Bronchial epithelial cell (primary cell): ENCODE measurements at regions not wholly inside any gene's neighbourhood (a gene's known extent, or its start where the extent isn't known, plus 50 kb on each side); places are given as distances from the start of the nearest gene placed in this dataset.

Source experiments
- DNase-seq: peaks from one replicate; pipeline ENCODE4 v3.0.0-alpha.2; 2010; ENCODE audit warnings: low read depth
- FAIRE-seq: peaks from 2 replicates; lab custom pipeline; 2011; peaks lifted over from hg19 to GRCh38; lab: Jason Lieb, UNC
- H3K27me3 ChIP-seq: 2 replicates; pipeline ENCODE4 v1.5.1; 2011; ENCODE audit warnings: low read length; ENCODE audit not compliant: control insufficient read depth, insufficient read depth
- H3K36me3 ChIP-seq: 2 replicates; pipeline ENCODE4 v1.5.1; 2011; ENCODE audit warnings: low read length; ENCODE audit not compliant: control insufficient read depth, insufficient read depth
- H3K4me3 ChIP-seq: 2 replicates; pipeline ENCODE4 v1.5.1; 2011; ENCODE audit warnings: mild to moderate bottlenecking, low read depth, low read length, control low read depth
- CTCF ChIP-seq: IDR thresholded peaks from 2 replicates; pipeline ENCODE4 v1.5.1; 2011; ENCODE audit warnings: mild to moderate bottlenecking, moderate library complexity, low read length, control low read depth, inconsistent platforms; ENCODE audit not compliant: insufficient read depth, severe bottlenecking

GRCh38 chr6:74050921-74051320, 354.9 kb downstream of the CD109 start:
- DNase-seq (no peak), FAIRE-seq (no peak)
- Histone ChIP-seq H3K27me3 (no peaks in the 10 kb centered on the region), H3K36me3 (no peaks in the 10 kb centered on the region), H3K4me3 (no peak overlapping the region)
- no peak for TF ChIP-seq CTCF

DNA sequence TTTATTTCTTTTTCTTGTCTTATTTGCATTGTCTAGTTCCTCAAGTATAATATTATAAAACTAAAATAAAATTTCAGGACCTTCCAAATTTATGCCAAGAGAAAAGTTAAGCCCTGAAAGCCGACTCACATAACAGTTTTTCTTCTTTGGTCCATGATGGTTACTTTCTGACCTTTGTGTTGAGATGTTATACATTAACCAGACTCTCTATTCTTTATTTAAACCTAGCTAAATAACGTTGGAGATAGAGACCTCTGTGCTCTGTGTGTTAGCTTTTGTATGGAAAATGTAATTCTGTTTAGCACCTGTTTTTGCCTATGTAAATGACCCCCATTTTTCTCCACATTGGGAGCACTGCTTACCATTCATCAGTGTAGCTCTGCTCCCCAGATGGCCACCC, 352.4 kb downstream of the CD109 start:
- no peak for TF ChIP-seq CTCF
- H3K4me3 ChIP-seq = no peak overlapping the region
- no peaks in the 10 kb centered on the region for H3K36me3 ChIP-seq
- no peak for FAIRE-seq
- H3K27me3 ChIP-seq = no peaks in the 10 kb centered on the region
- no peak for DNase-seq

DNA sequence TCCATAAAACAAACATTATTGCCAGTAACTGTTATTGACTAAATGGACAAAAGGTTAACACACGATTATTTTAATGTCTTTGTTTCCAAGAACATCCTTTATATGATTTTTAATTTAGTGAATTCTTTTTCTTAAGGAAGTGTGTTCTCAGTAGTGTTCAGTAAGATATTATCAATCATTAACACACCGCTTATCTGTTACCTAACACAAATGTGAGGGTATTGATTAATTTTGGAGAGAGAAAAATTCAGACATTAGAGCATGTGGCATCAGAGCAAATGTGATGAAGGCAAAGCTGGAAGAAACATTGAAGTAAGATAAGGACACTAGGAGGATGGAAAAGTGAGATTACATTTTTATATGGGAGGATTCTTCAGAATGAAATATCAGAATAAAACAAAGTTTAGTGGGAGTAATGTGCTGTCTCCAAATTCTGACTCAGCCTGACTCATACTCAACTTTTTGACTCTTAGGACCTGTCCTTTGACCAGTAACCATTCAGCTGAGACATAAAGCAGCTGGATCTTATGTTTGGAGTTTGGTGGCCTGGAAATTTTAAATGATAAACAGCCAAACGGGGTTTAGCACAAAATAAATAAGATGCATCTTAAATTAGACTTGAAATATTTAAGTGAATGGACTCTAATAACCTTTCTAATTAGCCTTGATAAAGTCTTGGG, 348.6 kb downstream of the CD109 start:
- FAIRE-seq (no peak), DNase-seq (peak; percentile 40)
- no peaks in the 10 kb centered on the region for H3K36me3 ChIP-seq
- no peak for TF ChIP-seq CTCF
- H3K27me3 ChIP-seq = no peaks in the 10 kb centered on the region
- H3K4me3 ChIP-seq = no peak overlapping the region

DNA sequence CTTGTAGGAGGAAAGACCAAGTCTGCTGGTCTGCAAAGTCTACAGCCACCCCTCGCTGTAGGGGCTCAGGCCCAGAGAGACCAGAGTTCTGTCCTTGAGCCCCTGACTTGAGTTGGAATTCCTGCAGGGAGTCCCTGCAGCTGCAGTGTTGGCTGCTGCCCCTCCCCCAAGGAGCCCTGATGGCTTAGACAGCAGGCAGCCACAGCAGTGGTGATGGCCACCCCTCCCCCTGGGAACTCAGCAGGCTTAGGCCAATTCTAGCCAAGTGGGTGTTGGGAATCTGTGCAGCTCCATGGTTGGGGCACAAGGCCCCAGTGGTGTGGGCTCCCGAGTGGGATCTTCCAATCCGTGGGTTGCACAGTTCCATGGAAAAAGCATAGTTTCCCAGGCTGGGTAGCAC, 345.4 kb downstream of the CD109 start:
- DNase-seq = no peak
- FAIRE-seq = no peak
- Histone ChIP-seq H3K4me3 (no peak overlapping the region), H3K36me3 (no peaks in the 10 kb centered on the region), H3K27me3 (no peaks in the 10 kb centered on the region)
- no peak for TF ChIP-seq CTCF

- DNase-seq (peak; percentile 43), FAIRE-seq (no peak)
- TF ChIP-seq CTCF = no peak
- Histone ChIP-seq H3K4me3 (no peak overlapping the region), H3K36me3 (no peaks in the 10 kb centered on the region), H3K27me3 (no peaks in the 10 kb centered on the region)
Observed at GRCh38 chr6:74018825-74019224, 322.8 kb downstream of the CD109 start.

DNA sequence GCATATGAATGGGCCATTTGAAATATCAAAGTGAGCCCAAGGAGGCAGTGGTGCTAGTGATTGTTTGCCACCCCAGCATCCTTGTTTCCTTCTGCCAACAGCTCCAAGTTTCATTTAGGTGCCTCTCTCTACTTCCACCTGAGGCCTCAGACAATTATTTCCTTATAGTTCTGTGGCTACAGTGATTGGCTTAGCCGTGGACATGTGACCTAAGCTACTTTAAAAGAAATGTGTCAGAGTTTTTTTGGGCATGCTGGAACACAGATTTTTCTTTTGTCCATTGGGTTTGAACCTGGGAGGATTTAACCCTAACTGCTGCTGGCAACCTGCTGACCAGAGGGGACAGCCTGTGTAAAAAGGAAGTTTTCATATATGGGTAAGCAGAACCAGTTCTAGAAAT, 319.4 kb downstream of the CD109 start:
- no peak for TF ChIP-seq CTCF
- peak; percentile 50 for DNase-seq
- no peak for FAIRE-seq
- no peak overlapping the region for H3K4me3 ChIP-seq
- H3K36me3 ChIP-seq = no peaks in the 10 kb centered on the region
- H3K27me3 ChIP-seq = no peaks in the 10 kb centered on the region
